ENCODE measurements at regions not wholly inside any gene's neighbourhood (a gene's known extent, or its start where the extent isn't known, plus 50 kb on each side); places are given as distances from the start of the nearest gene placed in this dataset.

DNA sequence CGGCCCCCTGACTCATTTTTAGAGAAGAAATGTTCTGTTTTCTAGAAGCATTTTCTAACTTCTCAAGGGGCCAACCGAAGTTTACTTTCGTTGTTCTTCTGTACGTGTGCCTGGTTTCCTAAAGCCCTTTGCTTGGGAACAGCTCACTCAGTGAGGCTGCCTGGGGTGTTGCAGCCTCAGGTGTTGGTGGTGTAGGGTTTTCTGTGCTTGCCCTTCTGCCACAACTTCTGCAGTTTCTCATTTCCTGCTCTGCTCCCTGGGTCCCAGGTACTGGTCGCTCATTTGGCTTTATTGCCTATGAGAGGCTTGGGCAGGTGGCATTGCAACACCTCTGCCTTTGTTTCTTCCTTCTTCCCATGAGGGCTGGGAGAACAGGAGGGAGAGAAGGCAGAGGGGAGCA, 278.3 kb downstream of the SOX4 start:
- TF ChIP-seq CTCF (IDR thresholded peaks at IDR 0.05 in 8 of 11, conservative IDR thresholded peaks at IDR 0.05 in 3 of 11) (no peak), POLR2A (IDR thresholded peaks at IDR 0.05) (no peak)
